Panc1 (cell line): ENCODE measurements at regions not wholly inside any gene's neighbourhood (a gene's known extent, or its start where the extent isn't known, plus 50 kb on each side); places are given as distances from the start of the nearest gene placed in this dataset.

ENCODE experiments used
- POLR2AphosphoS5 ChIP-seq: IDR thresholded peaks from 2 replicates; pipeline ENCODE4 v1.6.1; 2012; ENCODE audit warnings: mild to moderate bottlenecking, low read depth, low read length, moderate library complexity
- REST ChIP-seq, 2 experiments: IDR thresholded peaks; 2 replicates each; pipeline ENCODE4 v1.6.1; 2011 to 2012; ENCODE audit warnings: low read depth in 2 of 2, control low read depth in 1 of 2, low read length in 1 of 2, mild to moderate bottlenecking in 1 of 2, moderate library complexity in 1 of 2; ENCODE audit not compliant: insufficient read depth in 1 of 2
- SIN3A ChIP-seq: IDR thresholded peaks from 2 replicates; pipeline ENCODE4 v1.6.1; 2012; ENCODE audit warnings: low read depth, mild to moderate bottlenecking, low read length, moderate library complexity, borderline replicate concordance; ENCODE audit not compliant: insufficient read depth
- TCF7L2 ChIP-seq: IDR thresholded peaks from 2 replicates; pipeline ENCODE4 v1.6.1; 2011; ENCODE audit warnings: mild to moderate bottlenecking, low read depth, low read length, inconsistent platforms
- TF ChIP-seq, protein P1 (sequence below): fragments of 450-650 bp; IDR thresholded peaks from 2 replicates; pipeline ENCODE4 v1.5.1; 2017; ENCODE audit warnings: mild to moderate bottlenecking

DNA sequence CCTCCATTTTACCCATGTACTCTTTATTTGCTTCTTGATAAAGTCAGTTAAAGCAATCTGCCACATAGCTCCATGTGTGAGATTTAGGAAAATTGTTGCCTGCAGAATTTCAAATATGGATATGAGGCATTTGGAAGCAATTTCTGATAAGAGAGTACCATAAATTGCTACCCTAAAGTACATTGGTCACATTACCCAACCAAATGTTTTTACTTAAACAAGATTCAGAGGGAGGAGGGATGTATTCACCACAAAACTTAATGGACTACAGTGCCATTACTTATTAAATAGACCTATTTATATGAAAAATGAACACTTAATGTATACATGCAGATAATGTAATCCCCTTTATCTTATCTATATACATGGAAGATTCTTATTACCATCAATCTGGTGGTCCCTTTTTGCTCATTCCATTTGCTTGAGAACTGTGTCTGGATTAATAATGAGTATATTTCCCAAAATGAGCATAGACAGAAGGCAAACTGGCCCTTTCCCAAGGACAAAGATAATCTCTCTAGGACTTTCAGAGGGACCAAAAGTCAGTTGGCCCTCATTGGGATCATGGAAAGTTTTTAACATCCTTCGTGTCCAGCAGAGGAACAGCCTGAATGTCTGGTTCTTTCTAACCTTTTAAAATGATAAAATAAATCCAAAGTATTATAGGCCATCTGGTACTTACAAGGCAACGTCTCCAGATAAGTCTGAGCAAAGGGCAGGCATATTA is 526.4 kb downstream of the CBLN4 start:
- TF ChIP-seq, protein P1, sequence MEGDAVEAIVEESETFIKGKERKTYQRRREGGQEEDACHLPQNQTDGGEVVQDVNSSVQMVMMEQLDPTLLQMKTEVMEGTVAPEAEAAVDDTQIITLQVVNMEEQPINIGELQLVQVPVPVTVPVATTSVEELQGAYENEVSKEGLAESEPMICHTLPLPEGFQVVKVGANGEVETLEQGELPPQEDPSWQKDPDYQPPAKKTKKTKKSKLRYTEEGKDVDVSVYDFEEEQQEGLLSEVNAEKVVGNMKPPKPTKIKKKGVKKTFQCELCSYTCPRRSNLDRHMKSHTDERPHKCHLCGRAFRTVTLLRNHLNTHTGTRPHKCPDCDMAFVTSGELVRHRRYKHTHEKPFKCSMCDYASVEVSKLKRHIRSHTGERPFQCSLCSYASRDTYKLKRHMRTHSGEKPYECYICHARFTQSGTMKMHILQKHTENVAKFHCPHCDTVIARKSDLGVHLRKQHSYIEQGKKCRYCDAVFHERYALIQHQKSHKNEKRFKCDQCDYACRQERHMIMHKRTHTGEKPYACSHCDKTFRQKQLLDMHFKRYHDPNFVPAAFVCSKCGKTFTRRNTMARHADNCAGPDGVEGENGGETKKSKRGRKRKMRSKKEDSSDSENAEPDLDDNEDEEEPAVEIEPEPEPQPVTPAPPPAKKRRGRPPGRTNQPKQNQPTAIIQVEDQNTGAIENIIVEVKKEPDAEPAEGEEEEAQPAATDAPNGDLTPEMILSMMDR = no peak
- TF ChIP-seq POLR2AphosphoS5 (no peak), TCF7L2 (no peak), REST (IDR thresholded peaks at IDR 0.05; ENCODE audit: insufficient read depth in 1 of 2, low read depth in 2 of 2, low read length in 1 of 2) (no peak), SIN3A (no peak)
